CD4-positive, alpha-beta T cell treated with Interleukin-21 for 1 hour (primary cell): ENCODE measurements at regions not wholly inside any gene's neighbourhood (a gene's known extent, or its start where the extent isn't known, plus 50 kb on each side); places are given as distances from the start of the nearest gene placed in this dataset.

ENCODE experiments used
- DNase-seq: peaks from one replicate; pipeline ENCODE4 v3.0.0-alpha.2; 2020

- no peak for DNase-seq
Measured at GRCh38 chr13:107293924-107294323, 726.0 kb upstream of the ARGLU1 start.

GRCh38 chr13:107291875-107292274 is 723.9 kb upstream of the ARGLU1 start:
- no peak for DNase-seq

- no peak for DNase-seq
Measured at GRCh38 chr13:107289540-107289939, 721.6 kb upstream of the ARGLU1 start.

GRCh38 chr13:107284173-107284572 is 716.2 kb upstream of the ARGLU1 start:
- no peak for DNase-seq

- no peak for DNase-seq
Measured at GRCh38 chr13:107277911-107278310, 710.0 kb upstream of the ARGLU1 start.

GRCh38 chr13:107276936-107277335 is 709.0 kb upstream of the ARGLU1 start:
- no peak for DNase-seq

- no peak for DNase-seq
Measured at GRCh38 chr13:107275945-107276614, 708.1 kb upstream of the ARGLU1 start.

GRCh38 chr13:107275312-107275711 is 707.4 kb upstream of the ARGLU1 start:
- no peak for DNase-seq

GRCh38 chr13:107271227-107271626 is 703.3 kb upstream of the ARGLU1 start:
- DNase-seq, result no peak

- DNase-seq, result no peak
Measured at GRCh38 chr13:107266657-107267056, 698.7 kb upstream of the ARGLU1 start.

- no peak for DNase-seq
Measured at GRCh38 chr13:107258599-107259187, 690.8 kb upstream of the ARGLU1 start.

GRCh38 chr13:107254392-107254791 is 686.5 kb upstream of the ARGLU1 start:
- no peak for DNase-seq

- DNase-seq, result no peak
Measured at GRCh38 chr13:107252428-107252827, 684.5 kb upstream of the ARGLU1 start.

- no peak for DNase-seq
Measured at GRCh38 chr13:107252021-107252420, 684.1 kb upstream of the ARGLU1 start.

- DNase-seq, result no peak
Measured at GRCh38 chr13:107251341-107251740, 683.4 kb upstream of the ARGLU1 start.

- no peak for DNase-seq
Measured at GRCh38 chr13:107250628-107251027, 682.7 kb upstream of the ARGLU1 start.

GRCh38 chr13:107244241-107244640 is 676.3 kb upstream of the ARGLU1 start:
- DNase-seq, result no peak

- DNase-seq, result no peak
Measured at GRCh38 chr13:107242138-107242537, 674.2 kb upstream of the ARGLU1 start.

GRCh38 chr13:107241381-107241780 is 673.4 kb upstream of the ARGLU1 start:
- DNase-seq, result no peak

- DNase-seq, result no peak
Measured at GRCh38 chr13:107239213-107239612, 671.3 kb upstream of the ARGLU1 start.

GRCh38 chr13:107238262-107238981 is 670.5 kb upstream of the ARGLU1 start:
- DNase-seq, result no peak

GRCh38 chr13:107234319-107235073 is 666.6 kb upstream of the ARGLU1 start:
- DNase-seq, result no peak

- no peak for DNase-seq
Measured at GRCh38 chr13:107233541-107233940, 665.6 kb upstream of the ARGLU1 start.

GRCh38 chr13:107231944-107232343 is 664.0 kb upstream of the ARGLU1 start:
- no peak for DNase-seq
